SK-N-SH (cell line): ENCODE measurements at regions not wholly inside any gene's neighbourhood (a gene's known extent, or its start where the extent isn't known, plus 50 kb on each side); places are given as distances from the start of the nearest gene placed in this dataset.

Experiments used
- CTCF ChIA-PET: fragments of 300-600, 350-600 bp; formaldehyde crosslinking; extraction: SDS; loops from one replicate; lab custom pipeline; 2021; lab: Yijun Ruan, JAX
- POLR2A ChIA-PET: fragments of 350-600 bp; sonication (Branson Sonifier 250); formaldehyde crosslinking; extraction: SDS; loops from one replicate; lab custom pipeline; 2020; ENCODE audit warnings: antibody characterized with exemption, inconsistent platforms; lab: Yijun Ruan, JAX
- DNase-seq: peaks from one replicate; pipeline ENCODE4 v3.0.0; 2012
- H2AFZ ChIP-seq: fragments of 200-600 bp; sonication (generic); 2 replicates; pipeline ENCODE4 v1.8.1; 2016; ENCODE audit warnings: antibody characterized with exemption, mild to moderate bottlenecking, low read depth
- H3F3A ChIP-seq: fragments of 200-600 bp; sonication (generic); replicated peaks from 2 replicates; pipeline ENCODE3; 2016; ENCODE audit warnings: antibody characterized with exemption, mild to moderate bottlenecking; ENCODE audit not compliant: insufficient read depth
- H3K27ac ChIP-seq, 2 experiments: fragments of 200-500 bp in 1 of 2; fragments of 200-600 bp in 1 of 2; sonication (Bioruptor generic) in 1 of 2; sonication (generic), shearing (Covaris generic) in 1 of 2; 2 replicates each; pipeline versions ENCODE4 v1.5.1 to v1.6.1; 2014 to 2016; ENCODE audit warnings: low read depth in 2 of 2, inconsistent platforms in 1 of 2, low read length in 1 of 2, mild to moderate bottlenecking in 1 of 2, mixed read lengths in 1 of 2
- H3K27me3 ChIP-seq: fragments of 200-600 bp; sonication (generic), shearing (Covaris generic); 2 replicates; pipeline ENCODE4 v1.6.1; 2016; ENCODE audit warnings: mixed run types; ENCODE audit not compliant: insufficient read depth
- H3K36me3 ChIP-seq, 2 experiments: fragments of 200-500 bp in 1 of 2; fragments of 200-600 bp in 1 of 2; sonication (Bioruptor generic) in 1 of 2; sonication (generic) in 1 of 2; replicated peaks in 1 of 2; 2 replicates each; pipeline versions ENCODE3 to v1.5.1; 2014 to 2016; ENCODE audit warnings: low read length in 1 of 2, mild to moderate bottlenecking in 1 of 2; ENCODE audit not compliant: insufficient read depth in 2 of 2, control insufficient read depth in 1 of 2
- H3K4me1 ChIP-seq, 2 experiments: fragments of 200-500 bp in 1 of 2; fragments of 200-600 bp in 1 of 2; sonication (Bioruptor generic) in 1 of 2; sonication (generic), shearing (Covaris generic) in 1 of 2; 2 replicates each; pipeline versions ENCODE4 v1.5.1 to v1.6.1; 2014 to 2016; ENCODE audit warnings: low read depth in 1 of 2, low read length in 1 of 2, mixed run types in 1 of 2; ENCODE audit not compliant: insufficient read depth in 2 of 2, control insufficient read depth in 1 of 2
- H3K4me2 ChIP-seq: fragments of 200-600 bp; sonication (generic), shearing (Covaris generic); 2 replicates; pipeline ENCODE4 v1.6.1; 2017; ENCODE audit warnings: mixed run types
- H3K4me3 ChIP-seq, 2 experiments: fragments of 200-500 bp in 1 of 2; fragments of 200-600 bp in 1 of 2; sonication (Bioruptor generic) in 1 of 2; sonication (generic), shearing (Covaris generic) in 1 of 2; 2 replicates each; pipeline versions ENCODE4 v1.5.1 to v1.8.1; 2014 to 2016; ENCODE audit warnings: low read depth in 2 of 2, inconsistent platforms in 1 of 2, low read length in 1 of 2, mild to moderate bottlenecking in 1 of 2, mixed read lengths in 1 of 2, moderate library complexity in 1 of 2
- H3K79me2 ChIP-seq: fragments of 200-600 bp; sonication (generic); 2 replicates; pipeline ENCODE4 v1.8.1; 2017; ENCODE audit warnings: mild to moderate bottlenecking; ENCODE audit not compliant: insufficient read depth
- H3K9ac ChIP-seq: fragments of 200-600 bp; sonication (generic); 2 replicates; pipeline ENCODE4 v1.6.1; 2017; ENCODE audit warnings: mixed run types
- H3K9me2 ChIP-seq: fragments of 200-600 bp; sonication (generic); 2 replicates; pipeline ENCODE4 v1.6.1; 2017; ENCODE audit warnings: mixed run types
- H3K9me3 ChIP-seq: fragments of 200-600 bp; sonication (generic); 2 replicates; pipeline ENCODE4 v1.6.1; 2017; ENCODE audit warnings: mixed run types, mild to moderate bottlenecking, moderate library complexity
- H4K20me1 ChIP-seq: fragments of 200-600 bp; sonication (generic); 2 replicates; pipeline ENCODE4 v1.6.1; 2017; ENCODE audit warnings: mild to moderate bottlenecking, mixed run types; ENCODE audit not compliant: insufficient read depth
- CHD2 ChIP-seq: fragments of 150-350 bp; IDR thresholded peaks from 2 replicates; pipeline ENCODE4 v1.6.1; 2018; ENCODE audit warnings: low read length; ENCODE audit not compliant: partially characterized antibody
- ELF1 ChIP-seq: IDR thresholded peaks from 2 replicates; pipeline ENCODE4 v1.4.0; 2012
- EP300 ChIP-seq, 2 experiments: IDR thresholded peaks; 2 replicates each; pipeline versions ENCODE4 v1.4.0 to v1.6.1; 2012; ENCODE audit warnings: borderline replicate concordance in 1 of 2, low read depth in 1 of 2, low read length in 1 of 2
- FOSL2 ChIP-seq: IDR thresholded peaks from 2 replicates; pipeline ENCODE4 v1.4.0; 2012; ENCODE audit warnings: low read depth, mild to moderate bottlenecking, moderate library complexity, borderline replicate concordance
- FOXJ3 ChIP-seq: sonication (generic); formaldehyde crosslinking; IDR thresholded peaks from 2 replicates; pipeline ENCODE4 v1.5.1; 2020; ENCODE audit warnings: mild to moderate bottlenecking, missing genetic modification reagents
- FOXM1 ChIP-seq: IDR thresholded peaks from 2 replicates; pipeline ENCODE4 v1.4.0; 2012; ENCODE audit warnings: low read depth, mild to moderate bottlenecking
- GATA2 ChIP-seq: sonication (generic); formaldehyde crosslinking; IDR thresholded peaks from 2 replicates; pipeline ENCODE4 v1.5.0; 2020; ENCODE audit warnings: mild to moderate bottlenecking, missing genetic modification reagents
- IRF3 ChIP-seq: fragments of 150-350 bp; IDR thresholded peaks from 2 replicates; pipeline ENCODE4 v1.6.1; 2016; ENCODE audit warnings: mild to moderate bottlenecking, low read depth, low read length
- MXI1 ChIP-seq: IDR thresholded peaks from 2 replicates; pipeline ENCODE4 v1.6.1; 2012; ENCODE audit warnings: mild to moderate bottlenecking, low read depth, low read length, improper control_type of control experiment
- NFIC ChIP-seq: IDR thresholded peaks from 2 replicates; pipeline ENCODE4 v1.4.0; 2012; ENCODE audit warnings: borderline replicate concordance
- PBX3 ChIP-seq: IDR thresholded peaks from 2 replicates; pipeline ENCODE4; 2012
- POLR2AphosphoS5 ChIP-seq: IDR thresholded peaks from 2 replicates; pipeline ENCODE4 v1.6.1; 2012; ENCODE audit warnings: low read depth, low read length
- RCOR1 ChIP-seq: fragments of 150-350 bp; IDR thresholded peaks from 2 replicates; pipeline ENCODE4 v1.6.1; 2017; ENCODE audit warnings: antibody characterized with exemption, low read length
- REST ChIP-seq: IDR thresholded peaks from 2 replicates; pipeline ENCODE4 v1.6.1; 2012; ENCODE audit warnings: mild to moderate bottlenecking, low read depth, low read length, moderate library complexity
- SIN3A ChIP-seq: IDR thresholded peaks from 2 replicates; pipeline ENCODE4 v1.6.1; 2012; ENCODE audit warnings: low read depth, mild to moderate bottlenecking, low read length, moderate library complexity, borderline replicate concordance
- SMC3 ChIP-seq: IDR thresholded peaks from 2 replicates; pipeline ENCODE4 v1.6.1; 2012; ENCODE audit warnings: low read depth, low read length, improper control_type of control experiment
- TAF1 ChIP-seq: IDR thresholded peaks from 2 replicates; pipeline ENCODE4 v1.6.1; 2012; ENCODE audit warnings: low read depth, mild to moderate bottlenecking, low read length, moderate library complexity, borderline replicate concordance
- TCF12 ChIP-seq: IDR thresholded peaks from 2 replicates; pipeline ENCODE4 v1.4.0; 2012
- TEAD4 ChIP-seq: IDR thresholded peaks from 2 replicates; pipeline ENCODE4 v1.4.0; 2012; ENCODE audit warnings: mild to moderate bottlenecking, borderline replicate concordance; ENCODE audit not compliant: insufficient read depth
- YY1 ChIP-seq: IDR thresholded peaks from 2 replicates; pipeline ENCODE4 v1.4.0; 2012; ENCODE audit warnings: low read depth, mild to moderate bottlenecking
- WGBS: methylation state at CpG from one replicate; pipeline ENCODE4 v1.1.6; 2017; ENCODE audit warnings: low lambda C conversion rate; 5-methylcytosine and 5-hydroxymethylcytosine counted together
- TF ChIP-seq, protein P1 (sequence below): IDR thresholded peaks from 2 replicates; pipeline ENCODE4 v1.4.0; 2012; ENCODE audit warnings: low read depth, borderline replicate concordance

DNA sequence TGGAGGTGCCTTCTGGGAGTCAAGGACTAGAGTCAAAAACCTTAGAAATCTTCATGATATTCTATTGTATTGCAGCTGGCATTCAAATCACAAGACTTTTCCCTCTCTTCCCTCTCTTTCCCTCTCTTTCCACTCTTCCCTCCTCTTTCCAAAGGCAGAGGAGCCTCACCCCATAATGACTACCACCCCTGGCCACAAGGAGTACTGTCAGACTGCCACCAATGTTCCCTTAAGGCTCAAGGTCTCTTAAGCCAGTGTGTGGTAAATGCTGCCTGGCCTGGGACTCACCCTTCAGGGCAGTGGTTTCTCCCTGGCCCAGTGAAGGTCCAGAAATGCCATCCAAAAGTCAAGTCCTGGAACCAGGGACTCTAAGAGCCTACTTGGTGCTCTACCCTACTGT is 605.9 kb upstream of the PKDCC start:
- H3K4me3 ChIP-seq = no peak overlapping the region
- DNase-seq = no peak
- H3K9me3 ChIP-seq = no peaks in the 10 kb centered on the region
- no peak overlapping the region for H3K27ac ChIP-seq
- no peak overlapping the region for H3K4me2 ChIP-seq
- no peaks in the 10 kb centered on the region for H3F3A ChIP-seq
- H4K20me1 ChIP-seq = no peaks in the 10 kb centered on the region
- H3K79me2 ChIP-seq = no peaks in the 10 kb centered on the region
- no peak overlapping the region for H2AFZ ChIP-seq
- CTCF ChIA-PET = interaction anchor here (1.8 to 3.0 kb wide), 3 partner anchors 10 to 257 kb away, joined by 6 to 8 read pairs (median 8); no protein-coding TSS in a partner anchor
- H3K9ac ChIP-seq = no peak overlapping the region
- H3K27me3 ChIP-seq = no peaks in the 10 kb centered on the region
- TF ChIP-seq SIN3A (no peak), GATA2 (CRISPR knock-in tag) (no peak), SMC3 (no peak), CHD2 (no peak), TAF1 (no peak), MXI1 (no peak), EP300 (IDR thresholded peaks at IDR 0.05; ENCODE audit: borderline replicate concordance in 1 of 2, low read depth in 1 of 2, low read length in 1 of 2) (no peak), IRF3 (no peak), POLR2AphosphoS5 (no peak), TCF12 (no peak), TEAD4 (no peak), RCOR1 (no peak)
- H3K36me3 ChIP-seq = no peaks in the 10 kb centered on the region
- H3K4me1 ChIP-seq = no peaks in the 10 kb centered on the region
- no peaks in the 10 kb centered on the region for H3K9me2 ChIP-seq
- POLR2A ChIA-PET = interaction anchor here (0.6 kb wide), 1 partner anchor 227 kb away, joined by 3 read pairs; no protein-coding TSS in a partner anchor

DNA sequence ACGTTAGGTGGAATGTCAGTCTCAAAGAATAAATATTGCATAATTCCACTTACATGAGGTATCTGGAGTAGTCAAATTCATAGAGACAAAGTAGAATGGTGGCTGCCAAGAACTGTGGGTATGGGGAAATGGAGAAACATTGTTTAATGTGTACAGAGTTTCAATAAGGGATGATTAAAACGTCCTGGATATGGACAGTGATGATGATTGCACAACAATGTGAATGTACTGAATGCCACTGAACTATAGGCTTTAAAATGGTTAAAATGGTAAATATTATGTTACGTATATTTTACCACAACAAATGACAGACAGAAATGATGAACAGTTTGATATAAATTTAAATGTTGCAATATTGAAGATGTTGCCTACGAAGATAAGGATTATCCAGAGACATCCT is 602.0 kb upstream of the PKDCC start:
- TF ChIP-seq RCOR1 (no peak), TCF12 (no peak), SIN3A (no peak), TAF1 (no peak), FOXJ3 (CRISPR knock-in tag) (no peak), PBX3 (no peak), IRF3 (no peak), FOSL2 (no peak), POLR2AphosphoS5 (no peak), YY1 (no peak), REST (no peak), ELF1 (no peak), NFIC (no peak), FOXM1 (no peak)
- TF ChIP-seq, protein P1, sequence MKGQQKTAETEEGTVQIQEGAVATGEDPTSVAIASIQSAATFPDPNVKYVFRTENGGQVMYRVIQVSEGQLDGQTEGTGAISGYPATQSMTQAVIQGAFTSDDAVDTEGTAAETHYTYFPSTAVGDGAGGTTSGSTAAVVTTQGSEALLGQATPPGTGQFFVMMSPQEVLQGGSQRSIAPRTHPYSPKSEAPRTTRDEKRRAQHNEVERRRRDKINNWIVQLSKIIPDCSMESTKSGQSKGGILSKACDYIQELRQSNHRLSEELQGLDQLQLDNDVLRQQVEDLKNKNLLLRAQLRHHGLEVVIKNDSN = no peak
- no peaks in the 10 kb centered on the region for H3K9me2 ChIP-seq
- no peak overlapping the region for H3K4me2 ChIP-seq
- H3K36me3 ChIP-seq = no peaks in the 10 kb centered on the region
- no peak overlapping the region for H3K27ac ChIP-seq
- WGBS = 17% methylated on average over 4 of the region's 4 CpGs
- no peaks in the 10 kb centered on the region for H3F3A ChIP-seq
- no peak overlapping the region for H2AFZ ChIP-seq
- no peaks in the 10 kb centered on the region for H3K9me3 ChIP-seq
- POLR2A ChIA-PET = no interaction called here
- no peaks in the 10 kb centered on the region for H3K27me3 ChIP-seq
- no peaks in the 10 kb centered on the region for H4K20me1 ChIP-seq
- H3K4me3 ChIP-seq = no peak overlapping the region
- no peaks in the 10 kb centered on the region for H3K4me1 ChIP-seq
- no peak for DNase-seq
- H3K9ac ChIP-seq = no peak overlapping the region
- no peaks in the 10 kb centered on the region for H3K79me2 ChIP-seq
- CTCF ChIA-PET = no interaction called here
